DMS114 treated with DMSO at 0.1 percent for 48 hours (cell line): ENCODE measurements at regions not wholly inside any gene's neighbourhood (a gene's known extent, or its start where the extent isn't known, plus 50 kb on each side); places are given as distances from the start of the nearest gene placed in this dataset.
"Not testable (repeated sequence)": the region's sequence is repeated elsewhere in the genome, so short reads cannot be mapped to it uniquely, and the experiment has no call there.

Source experiments
- DNase-seq: peaks from one replicate; lab custom pipeline; 2025; ENCODE audit not compliant: unreplicated experiment; lab: John Stamatoyannopoulos, UW

DNA sequence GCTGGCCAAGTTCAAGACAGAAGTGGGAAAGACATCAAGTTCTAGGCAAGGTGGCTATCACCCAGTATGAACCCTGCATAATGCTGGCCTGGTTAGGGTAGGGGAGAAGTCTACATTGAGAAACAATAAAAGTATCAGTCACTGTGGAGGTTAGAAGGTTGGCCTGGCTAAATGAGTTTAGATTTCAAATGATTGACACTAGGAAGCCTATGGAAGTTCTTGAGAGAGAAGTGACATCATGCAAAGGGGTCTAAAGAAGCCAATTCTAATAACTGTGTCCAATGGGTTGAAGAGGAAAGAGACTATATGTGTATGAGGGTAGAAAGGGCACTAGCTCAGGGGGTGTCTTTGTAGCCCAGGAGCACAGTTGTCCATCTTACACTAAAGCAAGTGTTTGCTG lies 98.5 kb upstream of the MBIP start:
- DNase-seq, result no peak

DNA sequence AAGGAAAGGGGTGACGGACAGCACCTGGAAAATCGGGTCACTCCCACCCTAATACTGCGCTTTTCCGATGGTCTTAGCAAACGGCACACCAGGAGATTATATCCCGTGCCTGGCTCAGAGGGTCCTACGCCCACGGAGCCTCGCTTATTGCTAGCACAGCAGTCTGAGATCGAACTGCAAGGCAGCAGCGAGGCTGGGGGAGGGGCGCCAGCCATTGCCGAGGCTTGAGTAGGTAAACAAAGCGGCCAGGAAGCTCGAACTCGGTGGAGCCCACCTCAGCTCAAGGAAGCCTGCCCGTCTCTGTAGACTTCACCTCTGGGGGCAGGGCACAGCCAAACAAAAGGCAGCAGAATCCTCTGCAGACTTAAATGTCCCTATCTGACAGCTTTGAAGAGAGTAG lies 91.5 kb upstream of the MBIP start:
- not testable (repeated sequence) for DNase-seq

DNA sequence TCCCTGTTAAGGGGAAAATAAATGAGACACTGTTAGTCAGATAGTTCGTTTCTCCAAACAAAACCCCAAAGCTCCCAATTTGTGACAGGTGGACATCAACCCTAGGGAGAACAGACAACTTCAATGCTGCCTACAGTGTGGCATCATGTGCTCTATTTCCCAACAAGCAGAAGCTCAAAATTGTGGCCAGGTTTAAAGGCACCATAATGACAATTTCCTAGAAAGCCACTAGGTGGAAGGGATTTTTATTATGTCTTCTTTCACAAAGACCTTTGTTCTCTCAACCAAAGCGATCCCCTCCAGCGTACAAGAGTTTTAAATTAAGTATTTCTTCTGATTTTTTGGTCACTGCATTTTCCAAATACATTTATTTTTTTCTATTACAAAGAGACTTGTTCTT lies 88.0 kb upstream of the MBIP start:
- no peak for DNase-seq

DNA sequence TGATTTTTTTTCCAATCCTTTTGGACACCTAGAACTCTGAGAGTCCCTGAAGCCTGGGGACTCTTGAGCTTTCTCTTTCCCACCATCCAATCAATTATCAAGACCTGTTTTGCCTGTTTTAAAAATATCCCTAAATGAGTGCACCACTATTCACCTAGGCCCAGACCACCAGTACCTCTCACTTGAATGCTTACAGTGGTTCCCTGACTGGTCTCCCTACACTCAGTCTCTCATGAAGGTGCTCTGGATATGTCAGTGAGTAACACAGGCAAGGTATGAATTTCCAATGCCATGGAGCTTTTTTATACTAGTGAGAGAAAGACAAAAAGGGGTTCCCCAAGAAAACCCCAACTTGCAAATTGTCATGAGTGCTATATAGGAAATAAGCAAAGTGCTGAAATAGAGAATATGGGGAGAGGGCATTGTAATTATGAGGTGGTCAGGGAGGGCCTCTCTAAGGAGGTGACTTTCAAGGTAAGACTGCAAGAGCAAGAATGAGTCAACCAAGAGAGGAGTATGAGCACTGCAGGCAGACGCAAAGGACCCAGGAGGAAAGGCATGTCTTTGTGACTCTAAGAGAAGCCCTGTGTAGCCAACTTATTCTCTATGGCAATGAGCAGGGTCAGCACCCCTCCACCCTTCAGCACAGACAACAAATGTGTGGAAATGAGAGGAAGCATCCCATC lies 85.3 kb upstream of the MBIP start:
- no peak for DNase-seq

DNA sequence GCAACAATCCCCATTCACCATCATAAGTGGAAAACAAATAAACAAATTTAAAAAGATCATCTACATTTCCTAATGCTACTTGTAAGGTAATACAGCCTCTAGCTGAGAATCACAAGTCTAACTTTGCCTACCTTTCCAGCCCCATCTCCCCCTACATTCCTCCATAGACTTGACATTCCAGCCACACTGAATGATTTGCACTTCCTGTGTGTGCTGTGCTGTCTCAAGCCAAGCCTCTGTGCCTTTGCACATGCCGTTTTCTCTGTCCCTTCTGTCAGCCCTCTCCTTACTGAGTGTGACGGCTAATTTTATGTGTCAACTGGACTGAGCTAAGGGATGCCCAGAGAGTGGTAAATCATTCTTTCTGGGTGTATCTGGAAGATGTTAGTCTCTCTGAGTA lies 82.4 kb upstream of the MBIP start:
- no peak for DNase-seq

DNA sequence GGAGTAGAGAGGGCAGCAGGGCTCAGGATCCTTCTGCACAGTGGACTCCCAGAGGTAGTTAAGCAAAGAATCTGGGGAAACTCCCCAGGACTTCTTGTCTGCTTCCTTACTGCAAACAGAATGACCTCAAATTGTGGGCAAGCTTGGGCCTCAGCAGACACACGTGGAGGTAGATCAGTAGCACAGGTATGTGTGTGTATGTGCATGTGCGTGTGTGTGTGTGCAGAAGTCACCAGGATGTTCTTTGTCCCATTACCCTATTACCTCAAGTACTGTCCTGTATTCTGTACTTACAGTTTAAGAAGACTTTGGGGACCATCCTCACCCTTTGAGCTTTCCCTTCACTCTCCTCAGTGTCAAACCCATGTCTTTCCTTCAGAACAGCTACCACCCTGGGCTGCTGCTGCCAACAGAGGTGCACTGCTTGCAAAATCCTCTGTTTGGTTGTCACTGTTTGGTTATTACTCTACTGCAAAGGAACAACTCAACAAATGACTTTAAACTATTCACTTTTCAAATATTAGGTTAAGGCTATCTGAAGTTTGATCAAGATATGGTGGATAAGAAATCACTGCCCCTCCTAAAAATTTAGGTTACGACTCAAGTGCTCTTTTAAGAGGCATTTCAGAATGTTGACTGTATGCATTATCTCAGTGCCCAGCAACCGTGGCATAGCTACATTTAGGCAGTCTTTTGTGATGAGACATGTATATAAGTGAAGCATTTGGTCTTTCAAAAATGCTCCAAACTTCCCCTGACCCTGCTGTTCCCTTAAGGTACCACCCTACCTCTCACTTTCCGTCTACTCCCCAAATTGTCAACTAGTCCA lies 78.2 kb upstream of the MBIP start:
- no peak for DNase-seq

DNA sequence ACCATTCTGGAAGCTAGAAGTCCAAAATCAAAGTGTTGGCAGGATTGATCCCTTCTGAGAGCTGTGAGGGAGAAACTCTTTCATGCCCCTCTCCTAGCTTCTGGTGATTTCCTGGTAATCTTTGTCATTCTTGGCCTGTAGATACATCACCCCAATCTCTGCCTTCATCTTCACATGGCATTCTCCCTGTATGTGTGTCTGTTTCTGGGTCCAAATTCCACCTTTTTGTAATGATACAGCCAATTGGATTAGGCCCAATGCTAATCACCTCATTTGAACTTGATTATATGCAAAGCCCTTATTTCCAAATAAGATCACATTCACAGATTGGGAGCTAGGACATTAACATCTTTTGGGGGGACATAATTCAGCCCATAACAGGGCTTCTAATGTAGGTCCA lies 76.9 kb upstream of the MBIP start:
- no peak for DNase-seq

DNA sequence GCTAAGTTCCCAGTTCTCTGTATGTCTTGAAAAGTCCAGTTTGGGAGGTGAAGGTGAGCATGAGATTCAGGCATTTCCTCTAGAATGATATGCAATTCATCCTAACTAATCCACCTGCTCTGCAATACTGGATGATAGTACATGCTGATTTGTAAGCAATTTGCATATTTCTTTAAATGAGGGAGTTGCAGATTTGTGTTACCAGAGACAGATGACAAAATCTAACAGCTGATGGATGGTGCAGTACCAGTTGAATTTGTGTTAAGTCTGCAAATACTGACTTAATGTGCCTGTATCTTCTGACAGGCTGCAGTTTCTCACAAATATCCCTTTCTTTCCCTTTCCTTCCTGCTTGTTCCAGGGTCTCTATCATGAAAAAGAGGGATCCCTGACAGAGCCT lies 76.4 kb upstream of the MBIP start:
- DNase-seq, result no peak

DNA sequence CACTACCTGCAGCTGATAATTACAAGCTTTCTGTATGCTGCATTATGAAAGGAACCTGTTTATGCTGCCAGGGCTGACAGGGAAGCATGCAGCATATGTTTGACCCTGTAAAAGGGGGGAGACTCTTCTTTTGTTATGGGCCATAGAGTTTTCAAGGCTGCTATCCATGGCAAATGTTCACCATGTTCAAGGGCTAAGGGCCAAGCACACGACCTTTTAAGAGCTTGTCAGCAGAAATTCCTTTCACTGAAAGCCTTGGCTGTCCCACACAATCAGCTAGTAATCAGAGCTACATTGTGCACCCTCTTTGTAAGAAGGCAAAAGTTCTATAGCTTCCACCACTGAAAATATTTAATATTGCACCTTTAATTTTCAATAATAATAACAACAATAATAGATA lies 74.2 kb upstream of the MBIP start:
- no peak for DNase-seq

DNA sequence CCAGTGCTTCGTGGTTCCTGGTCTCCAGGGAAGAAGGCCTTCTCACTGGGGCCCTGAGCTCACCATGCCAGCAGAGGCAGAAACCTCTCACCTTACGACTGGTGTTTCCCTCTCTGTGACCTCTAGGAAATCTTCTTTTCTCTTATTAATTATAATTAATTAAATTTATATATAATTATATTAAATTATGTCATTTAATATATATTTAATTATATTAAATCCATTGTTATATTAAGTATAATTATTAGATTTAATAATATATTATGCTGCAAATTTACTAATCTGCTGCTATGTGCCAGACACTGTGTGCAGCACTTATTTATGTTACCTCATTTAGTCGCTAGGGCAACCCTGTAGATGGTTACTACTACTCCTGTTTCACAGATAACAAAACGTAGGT lies 70.3 kb upstream of the MBIP start:
- no peak for DNase-seq

DNA sequence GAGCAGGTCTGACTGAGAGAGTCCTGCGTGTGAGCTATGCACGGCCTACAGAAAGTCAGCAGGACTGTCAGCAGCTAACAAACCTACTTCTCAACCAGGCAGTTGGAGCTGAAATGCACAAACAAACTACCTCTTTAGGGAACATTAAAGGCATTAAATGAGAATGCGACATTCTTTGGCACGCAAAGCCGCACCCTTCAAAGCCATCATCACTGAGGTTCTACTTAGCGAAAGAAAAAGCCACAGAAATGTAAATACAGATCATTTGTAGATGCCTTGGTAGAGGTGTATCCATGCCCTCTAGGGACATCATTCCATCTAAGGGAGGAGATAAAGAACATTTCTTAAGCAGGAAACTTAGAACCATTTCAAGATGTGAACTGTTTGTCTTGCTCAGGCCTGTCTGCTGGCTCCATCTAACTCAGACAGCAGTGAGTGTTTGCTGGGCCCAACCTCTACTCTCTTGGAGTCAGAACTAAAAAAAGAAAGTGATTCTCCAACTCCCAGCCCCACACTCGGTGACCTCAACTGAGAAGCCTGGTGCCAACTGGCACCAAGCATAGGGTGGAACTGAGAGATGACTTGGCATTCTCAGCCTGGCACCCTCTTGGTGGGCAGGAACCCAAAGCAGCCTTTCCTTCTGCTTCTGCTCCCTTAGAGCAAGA lies 63.5 kb upstream of the MBIP start:
- no peak for DNase-seq

DNA sequence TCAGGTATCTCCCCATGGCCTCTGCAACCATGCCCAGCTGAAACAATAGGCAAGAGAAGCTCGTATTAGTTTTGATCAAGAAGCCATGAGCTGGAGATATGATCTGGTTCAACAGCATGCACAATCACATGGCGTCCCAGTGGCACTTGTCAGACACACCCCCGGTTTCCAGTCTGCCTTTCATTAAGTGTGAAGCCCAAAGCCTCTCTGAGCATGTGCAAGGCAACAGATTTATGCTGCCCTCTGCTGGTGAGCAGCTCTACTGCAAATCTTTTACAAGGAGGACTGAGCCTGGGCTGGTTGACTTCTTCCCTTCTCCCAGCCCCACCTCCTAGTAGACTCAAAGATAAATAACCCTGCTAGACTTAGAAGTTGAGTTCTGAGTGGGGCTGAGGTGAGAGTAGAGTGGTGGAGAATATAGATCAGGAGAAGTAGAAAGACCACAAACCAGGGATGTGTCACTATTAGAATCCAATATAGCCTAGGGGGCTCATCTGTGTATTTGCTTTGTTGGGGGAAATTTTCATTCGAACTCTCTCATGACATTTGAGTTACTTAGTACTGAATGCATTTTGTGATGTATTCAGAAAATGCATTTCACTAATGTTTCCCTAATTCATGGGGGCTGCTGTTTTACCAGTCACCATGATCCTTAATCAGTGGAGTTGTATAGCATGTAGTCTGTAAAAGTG lies 53.7 kb upstream of the MBIP start:
- peak; percentile 24 for DNase-seq
